HFFc6 (cell line): ENCODE measurements at regions not wholly inside any gene's neighbourhood (a gene's known extent, or its start where the extent isn't known, plus 50 kb on each side); places are given as distances from the start of the nearest gene placed in this dataset.

Source experiments
- DNase-seq: peaks from one replicate; pipeline ENCODE4 v3.0.0-alpha.2; 2018
- H3K27ac Mint-ChIP-seq: 2 replicates; pipeline ENCODE4 v1.8.0; 2020; ENCODE audit warnings: mild to moderate bottlenecking, mixed read lengths
- H3K27me3 Mint-ChIP-seq: 2 replicates; pipeline ENCODE4 v1.8.0; 2021; ENCODE audit warnings: mild to moderate bottlenecking, moderate library complexity, mixed read lengths; ENCODE audit not compliant: insufficient read depth
- H3K36me3 Mint-ChIP-seq: 2 replicates; pipeline ENCODE4 v1.8.0; 2021; ENCODE audit warnings: low read depth, mixed read lengths
- H3K4me1 Mint-ChIP-seq: 2 replicates; pipeline ENCODE4 v1.8.0; 2020; ENCODE audit warnings: low read depth, mixed read lengths
- H3K4me3 Mint-ChIP-seq: 2 replicates; pipeline ENCODE4 v1.8.0; 2020; ENCODE audit warnings: mild to moderate bottlenecking, moderate library complexity, mixed read lengths
- H3K9me3 Mint-ChIP-seq: 2 replicates; pipeline ENCODE4 v1.8.0; 2020; ENCODE audit warnings: mild to moderate bottlenecking, mixed read lengths
- CTCF ChIP-seq: fragments of 200-600 bp; sonication (generic); IDR thresholded peaks from 2 replicates; pipeline ENCODE4 v1.5.0; 2021; ENCODE audit warnings: antibody characterized with exemption, mild to moderate bottlenecking

DNA sequence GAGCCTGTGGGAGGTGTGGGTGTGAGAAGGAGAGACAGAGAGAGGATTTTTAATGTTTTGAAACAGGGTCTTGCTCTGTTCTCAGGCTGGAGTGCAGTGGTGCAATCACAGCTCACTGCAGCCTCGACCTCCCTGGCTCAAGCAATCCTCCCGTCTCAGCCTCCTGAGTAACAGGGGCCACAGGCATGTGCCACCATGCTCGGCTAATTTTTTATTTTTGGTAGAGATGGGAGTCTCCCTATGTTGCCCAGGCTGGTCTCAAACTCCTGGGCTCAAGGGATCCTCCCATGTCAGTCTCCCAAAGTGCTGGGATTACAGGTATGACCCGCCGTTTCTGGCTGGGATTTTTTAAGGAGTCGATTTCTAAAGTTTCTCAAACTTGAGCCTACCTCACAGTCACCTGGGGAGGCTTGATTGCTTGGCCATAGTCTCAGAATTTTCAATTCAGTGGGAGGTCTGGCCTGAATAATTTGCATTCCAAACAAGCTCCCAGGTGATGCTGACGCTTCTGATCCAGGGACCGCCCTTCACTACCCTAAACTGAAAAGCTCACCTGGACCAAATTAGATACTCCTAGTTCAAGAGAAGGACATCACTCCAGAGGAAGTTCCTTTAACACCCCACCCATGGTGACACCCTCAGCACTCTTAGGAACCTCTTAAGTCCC lies 70.8 kb upstream of the SLC1A4 start:
- Mint-ChIP-seq H3K4me1 (0 out of 2 replicates have a peak, but pooled peaks cover 9% of the 10 kb centered on the region), H3K27me3 (peaks cover 12% of the 10 kb centered on the region), H3K27ac (peak overlapping the region; percentile 81), H3K9me3 (no peaks in the 10 kb centered on the region), H3K36me3 (no peaks in the 10 kb centered on the region), H3K4me3 (peak overlapping the region; percentile 90)
- TF ChIP-seq CTCF, result no peak
- no peak for DNase-seq

- no peaks in the 10 kb centered on the region for H3K36me3 Mint-ChIP-seq
- H3K9me3 Mint-ChIP-seq, result no peaks in the 10 kb centered on the region
- peaks cover 15% of the 10 kb centered on the region for H3K27me3 Mint-ChIP-seq
- no peak for DNase-seq
- H3K4me1 Mint-ChIP-seq, result 0 out of 2 replicates have a peak, but pooled peaks cover 9% of the 10 kb centered on the region
- H3K27ac Mint-ChIP-seq, result no peak overlapping the region
- TF ChIP-seq CTCF, result no peak
- H3K4me3 Mint-ChIP-seq, result no peak overlapping the region
Measured at GRCh38 chr2:64919261-64919660, 69.9 kb upstream of the SLC1A4 start.

GRCh38 chr2:64922482-64923384 lies 66.5 kb upstream of the SLC1A4 start:
- Mint-ChIP-seq H3K4me3 (no peak overlapping the region), H3K27me3 (peaks cover 40% of the 10 kb centered on the region), H3K9me3 (peaks cover 18% of the 10 kb centered on the region), H3K4me1 (0 out of 2 replicates have a peak, but pooled peaks cover 7% of the 10 kb centered on the region), H3K27ac (no peak overlapping the region), H3K36me3 (peaks cover 19% of the 10 kb centered on the region; the same call in 1 of the 2 replicates)
- no peak for DNase-seq
- no peak for TF ChIP-seq CTCF

DNA sequence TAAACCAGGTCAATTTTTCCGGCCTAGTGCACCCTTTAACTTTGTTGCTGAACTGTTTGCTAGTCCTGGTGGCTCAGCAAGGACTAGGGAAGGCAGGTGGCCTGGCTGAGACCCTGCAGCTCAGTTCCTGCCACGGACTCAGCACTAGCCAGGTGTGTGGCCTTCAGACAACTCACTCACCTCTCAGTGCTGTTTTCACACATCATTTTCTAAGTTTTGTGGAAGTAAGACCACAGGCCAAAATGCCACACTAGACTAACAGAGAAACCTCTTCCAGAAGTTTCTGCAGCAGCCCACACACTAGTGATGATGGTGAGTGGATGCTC lies 65.9 kb upstream of the SLC1A4 start:
- H3K27me3 Mint-ChIP-seq, result peaks cover 46% of the 10 kb centered on the region
- no peak overlapping the region for H3K27ac Mint-ChIP-seq

More for the DNA sequence above, 65.9 kb upstream of the SLC1A4 start:
- no peak for DNase-seq
- Mint-ChIP-seq H3K9me3 (peaks cover 19% of the 10 kb centered on the region), H3K4me1 (0 out of 2 replicates have a peak, but pooled peaks cover under 1% of the 10 kb centered on the region), H3K4me3 (no peak overlapping the region), H3K36me3 (peaks cover 19% of the 10 kb centered on the region; the same call in 1 of the 2 replicates)
- TF ChIP-seq CTCF, result no peak
